ENCODE measurements at regions not wholly inside any gene's neighbourhood (a gene's known extent, or its start where the extent isn't known, plus 50 kb on each side); places are given as distances from the start of the nearest gene placed in this dataset.

DNA sequence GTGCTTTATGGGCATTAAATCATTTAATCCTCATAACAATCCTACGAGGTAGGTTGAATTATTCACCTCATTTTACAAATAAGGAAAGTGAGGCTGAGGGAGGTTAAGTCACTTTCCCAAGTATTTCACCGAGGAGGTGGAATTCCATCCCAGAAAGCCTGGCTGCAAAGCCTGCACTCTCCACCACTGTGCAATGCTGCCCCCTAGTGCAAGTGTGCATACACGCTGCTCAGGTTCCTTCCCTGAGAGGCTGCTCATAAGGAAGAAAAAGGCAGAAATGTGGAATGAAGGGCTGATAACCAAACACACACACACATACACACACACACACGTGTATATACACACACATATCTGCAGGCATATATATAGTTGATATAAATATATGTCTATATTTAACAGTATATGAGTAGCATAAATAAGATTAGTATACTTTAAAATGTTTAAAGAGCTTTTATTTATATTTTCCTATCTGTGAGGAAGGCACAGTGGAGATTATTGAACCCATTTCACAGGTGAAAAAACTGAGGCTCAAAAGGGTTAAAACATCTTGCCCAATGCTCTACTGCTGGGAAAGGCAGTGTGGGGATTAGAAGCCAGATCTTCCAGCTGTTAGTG lies 714.5 kb upstream of the TENM3 start:
- H3K4me3 ChIP-seq = no peak overlapping the region
- ATAC-seq (peak in 4 of 8 donors; percentile 70 to 81 (median 76)), DNase-seq (peak; percentile 43 to 49)
- peaks cover 0 to 5% (median 0%) of the 10 kb centered on the region in 7 donors for H3K27me3 ChIP-seq
- WGBS, 2 donors = 2 to 5% methylated on average over 4 of the region's 4 CpGs
- no peaks in the 10 kb centered on the region for H3K4me1 ChIP-seq
- H3K36me3 ChIP-seq = no peaks in the 10 kb centered on the region
- intact Hi-C loops (cut with DNase I) = loop anchor here in 9 of 10 donors (1.0 to 10.0 kb wide), 9 partner anchors 224 to 388 kb away; no protein-coding TSS in a partner anchor
- H3K27ac ChIP-seq = no peak overlapping the region
- TF ChIP-seq, protein P1, sequence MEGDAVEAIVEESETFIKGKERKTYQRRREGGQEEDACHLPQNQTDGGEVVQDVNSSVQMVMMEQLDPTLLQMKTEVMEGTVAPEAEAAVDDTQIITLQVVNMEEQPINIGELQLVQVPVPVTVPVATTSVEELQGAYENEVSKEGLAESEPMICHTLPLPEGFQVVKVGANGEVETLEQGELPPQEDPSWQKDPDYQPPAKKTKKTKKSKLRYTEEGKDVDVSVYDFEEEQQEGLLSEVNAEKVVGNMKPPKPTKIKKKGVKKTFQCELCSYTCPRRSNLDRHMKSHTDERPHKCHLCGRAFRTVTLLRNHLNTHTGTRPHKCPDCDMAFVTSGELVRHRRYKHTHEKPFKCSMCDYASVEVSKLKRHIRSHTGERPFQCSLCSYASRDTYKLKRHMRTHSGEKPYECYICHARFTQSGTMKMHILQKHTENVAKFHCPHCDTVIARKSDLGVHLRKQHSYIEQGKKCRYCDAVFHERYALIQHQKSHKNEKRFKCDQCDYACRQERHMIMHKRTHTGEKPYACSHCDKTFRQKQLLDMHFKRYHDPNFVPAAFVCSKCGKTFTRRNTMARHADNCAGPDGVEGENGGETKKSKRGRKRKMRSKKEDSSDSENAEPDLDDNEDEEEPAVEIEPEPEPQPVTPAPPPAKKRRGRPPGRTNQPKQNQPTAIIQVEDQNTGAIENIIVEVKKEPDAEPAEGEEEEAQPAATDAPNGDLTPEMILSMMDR (IDR thresholded peaks at IDR 0.05) = peak; percentile 50 to 84 (median 75)
- no peaks in the 10 kb centered on the region for H3K9me3 ChIP-seq

- Histone ChIP-seq H3K9me3 (no peaks in the 10 kb centered on the region), H3K36me3 (no peaks in the 10 kb centered on the region), H3K4me3 (no peak overlapping the region), H3K4me1 (no peaks in the 10 kb centered on the region), H3K27me3 (peaks cover 0 to 5% (median 0%) of the 10 kb centered on the region in 7 donors), H3K27ac (no peak overlapping the region)
- TF ChIP-seq, protein P1 (IDR thresholded peaks at IDR 0.05) = no peak
- 45 to 52% methylated on average over 4 of the region's 4 CpGs for WGBS, 2 donors
- no peak for ATAC-seq
- intact Hi-C loops (cut with DNase I) = loop anchor here in 8 of 10 donors (2.0 to 10.0 kb wide), 6 partner anchors 225 to 387 kb away; no protein-coding TSS in a partner anchor
- no peak for DNase-seq
Observed at GRCh38 chr4:181529537-181529936, 713.7 kb upstream of the TENM3 start.

DNA sequence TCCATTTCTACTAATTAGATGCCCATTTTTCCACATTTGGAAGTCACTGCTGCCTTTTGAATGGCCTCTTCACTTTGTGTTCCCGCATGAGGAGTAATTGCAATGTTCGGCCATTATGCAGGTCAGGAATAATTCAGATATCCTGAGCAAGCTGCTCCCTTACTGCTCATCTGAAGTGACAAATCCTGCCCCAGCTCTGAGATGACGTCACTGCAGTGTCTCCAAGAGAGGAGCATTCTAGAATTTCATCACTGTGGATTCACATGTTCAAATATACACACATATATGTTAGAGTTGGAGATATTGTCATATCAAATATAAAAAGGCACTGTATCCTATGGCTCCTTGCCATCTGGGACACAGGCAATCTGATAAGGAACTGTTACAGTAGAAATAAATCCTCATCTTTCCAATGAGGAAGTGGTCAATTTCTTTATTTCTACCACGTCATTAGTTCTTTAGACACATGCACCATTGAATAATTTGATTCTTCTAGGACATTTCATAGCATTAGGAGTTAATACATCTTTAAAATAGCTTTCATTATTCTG lies 706.9 kb upstream of the TENM3 start:
- no peaks in the 10 kb centered on the region for H3K4me1 ChIP-seq
- H3K27me3 ChIP-seq = no peaks in the 10 kb centered on the region
- no peak overlapping the region for H3K27ac ChIP-seq
- no peaks in the 10 kb centered on the region for H3K36me3 ChIP-seq
- TF ChIP-seq, protein P1 (IDR thresholded peaks at IDR 0.05) = no peak
- ATAC-seq (no peak), DNase-seq (no peak)
- WGBS, 2 donors = 78 to 84% methylated on average over 4 of the region's 4 CpGs
- intact Hi-C loops (cut with DNase I) = no loop called here
- no peaks in the 10 kb centered on the region for H3K9me3 ChIP-seq
- no peak overlapping the region for H3K4me3 ChIP-seq

GRCh38 chr4:181536811-181537434 lies 706.3 kb upstream of the TENM3 start:
- intact Hi-C loops (cut with DNase I) = no loop called here

More at GRCh38 chr4:181536811-181537434, 706.3 kb upstream of the TENM3 start:
- ATAC-seq (no peak), DNase-seq (no peak)
- H3K27ac ChIP-seq = no peak overlapping the region
- WGBS, 2 donors = 71 to 75% methylated on average over 5 of the region's 5 CpGs
- H3K36me3 ChIP-seq = no peaks in the 10 kb centered on the region
- H3K9me3 ChIP-seq = no peaks in the 10 kb centered on the region
- no peaks in the 10 kb centered on the region for H3K4me1 ChIP-seq
- TF ChIP-seq, protein P1 (IDR thresholded peaks at IDR 0.05) = no peak
- H3K4me3 ChIP-seq = no peak overlapping the region
- H3K27me3 ChIP-seq = no peaks in the 10 kb centered on the region
